ENCODE measurements at regions not wholly inside any gene's neighbourhood (a gene's known extent, or its start where the extent isn't known, plus 50 kb on each side); places are given as distances from the start of the nearest gene placed in this dataset.

DNA sequence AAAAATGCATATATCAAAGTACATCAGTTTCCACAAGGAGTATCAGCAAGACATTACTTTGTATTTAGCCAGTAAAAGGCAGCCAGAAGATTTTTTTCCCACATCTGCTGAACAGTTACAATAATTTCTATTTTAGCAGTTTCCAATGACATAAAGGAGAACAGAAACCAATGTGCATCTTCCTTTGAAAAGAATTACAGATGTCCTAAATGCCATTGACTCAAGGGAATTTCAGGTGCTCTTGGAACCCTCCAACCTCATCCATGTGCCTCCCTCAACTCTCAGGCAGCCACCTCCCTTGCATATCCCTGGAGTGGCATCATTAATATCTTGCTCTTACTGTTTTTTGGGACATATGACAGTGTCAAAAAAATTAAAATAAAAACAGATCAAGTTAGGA, 62.2 kb upstream of the ST8SIA1 start:
- no peak for DNase-seq

DNA sequence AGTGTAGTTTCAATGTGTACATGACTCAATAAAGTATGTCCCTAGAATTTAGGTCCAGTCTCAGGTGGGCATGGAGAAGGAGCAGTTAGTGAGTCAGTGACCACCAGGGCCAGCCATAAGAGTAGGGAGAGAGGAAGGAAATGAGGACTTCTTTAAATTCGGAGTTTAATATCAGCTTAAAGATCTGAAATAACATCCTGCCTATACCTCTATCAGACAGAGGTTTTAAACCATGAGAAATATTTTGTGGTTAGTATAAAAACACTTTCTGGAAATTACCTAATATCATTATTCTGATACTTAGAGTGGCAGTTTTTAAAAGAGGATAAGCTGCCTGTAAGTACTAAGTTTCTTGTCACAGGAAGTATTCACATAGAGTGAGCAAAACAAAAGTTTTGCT, 61.7 kb upstream of the ST8SIA1 start:
- DNase-seq, result peak; percentile 22

DNA sequence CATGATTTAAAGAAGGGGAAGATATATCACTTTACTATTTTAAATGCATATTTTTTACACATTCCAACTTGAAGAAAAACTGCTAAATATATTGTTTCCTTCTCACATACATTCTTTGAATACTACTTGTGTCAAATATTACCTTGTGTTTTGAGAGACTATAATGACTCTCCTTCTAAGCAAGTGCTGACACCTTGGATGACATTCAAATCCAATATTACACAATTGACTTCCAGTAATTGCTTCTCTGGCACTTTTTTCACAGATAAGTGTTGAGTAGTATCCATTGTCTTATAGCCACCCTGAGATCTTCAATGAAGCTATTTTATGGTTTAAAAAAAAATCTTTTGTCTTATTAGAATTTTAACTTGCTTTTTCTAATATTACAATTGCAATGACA, 61.2 kb upstream of the ST8SIA1 start:
- DNase-seq, result no peak

Measured in activated naive CD4-positive, alpha-beta T cell treated with Interleukin-2 at 50 U/mL for 16 hours (primary cell).